ENCODE measurements at regions not wholly inside any gene's neighbourhood (a gene's known extent, or its start where the extent isn't known, plus 50 kb on each side); places are given as distances from the start of the nearest gene placed in this dataset.
"Not testable (repeated sequence)": the region's sequence is repeated elsewhere in the genome, so short reads cannot be mapped to it uniquely, and the experiment has no call there.

DNA sequence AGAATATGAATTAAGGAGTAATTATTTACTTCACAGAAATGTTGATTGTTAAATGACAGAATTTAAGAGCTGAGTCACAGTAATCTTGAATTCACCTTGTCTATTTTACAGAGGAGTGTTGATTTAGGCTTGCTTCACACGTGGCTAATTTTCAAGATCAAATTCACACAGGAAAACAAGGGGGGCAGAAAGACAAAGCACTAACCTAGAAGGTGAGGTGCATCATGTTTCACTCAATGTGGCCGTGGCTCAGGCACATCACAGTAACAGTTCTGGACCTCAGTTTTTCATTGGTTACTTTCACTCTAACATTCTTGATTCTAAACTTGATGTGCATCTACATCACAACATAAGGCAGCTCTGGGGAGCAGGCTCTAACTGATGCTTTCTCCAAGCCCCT is 69.6 kb upstream of the GNAQ start:
- Mint-ChIP-seq H3K4me3 (no peak overlapping the region), H3K27me3 (no peaks in the 10 kb centered on the region), H3K9me3 (peaks cover 0 to under 1% of the 10 kb centered on the region in 2 donors), H3K4me1 (peaks cover 38% of the 10 kb centered on the region), H3K27ac (no peak overlapping the region)
- no peak for ATAC-seq
- no peak for DNase-seq

DNA sequence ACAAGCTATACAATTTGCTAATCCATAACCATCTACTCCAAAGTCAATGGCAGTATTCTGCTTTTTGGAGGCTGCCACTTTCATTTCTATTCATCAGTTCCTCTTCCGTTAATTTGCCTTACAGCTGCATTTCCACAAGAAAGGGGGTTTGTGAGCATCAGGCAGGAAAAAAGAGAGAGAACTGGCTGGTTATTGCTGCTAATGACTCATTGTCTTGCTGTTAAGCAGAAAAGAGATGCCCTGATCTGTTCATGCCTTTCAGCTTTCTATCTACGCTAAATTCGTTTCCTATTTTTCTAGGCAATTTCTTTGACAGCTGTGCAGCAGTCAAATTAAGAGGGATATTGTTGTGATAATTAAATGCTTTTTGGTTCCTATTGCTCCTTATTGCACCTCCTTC is 65.9 kb upstream of the GNAQ start:
- Mint-ChIP-seq H3K9me3 (no peaks in the 10 kb centered on the region), H3K4me3 (no peak overlapping the region), H3K4me1 (peaks cover 12% of the 10 kb centered on the region), H3K27ac (no peak overlapping the region), H3K27me3 (no peaks in the 10 kb centered on the region)
- ATAC-seq (no peak), DNase-seq (no peak)

DNA sequence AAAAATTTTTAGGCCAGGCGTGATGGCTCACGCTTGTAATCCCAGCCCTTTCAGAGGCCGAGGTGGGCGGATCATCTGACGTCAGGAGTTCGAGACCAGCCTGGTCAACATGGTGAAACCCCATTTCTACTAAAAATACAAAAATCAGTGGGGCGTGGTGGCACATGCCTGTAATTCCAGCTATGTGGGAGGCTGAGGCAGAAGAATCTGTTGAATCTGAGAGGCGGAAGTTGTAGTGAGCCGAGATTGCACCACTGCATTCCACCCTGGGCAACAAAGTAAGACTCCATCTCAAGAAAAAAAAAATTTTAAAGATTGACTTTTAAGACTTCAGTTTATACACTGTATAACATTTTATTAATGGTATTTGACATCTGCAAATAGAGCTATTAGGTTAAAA is 60.1 kb upstream of the GNAQ start:
- Mint-ChIP-seq H3K27me3 (no peaks in the 10 kb centered on the region), H3K4me3 (no peak overlapping the region)
- no peak for ATAC-seq

DNA sequence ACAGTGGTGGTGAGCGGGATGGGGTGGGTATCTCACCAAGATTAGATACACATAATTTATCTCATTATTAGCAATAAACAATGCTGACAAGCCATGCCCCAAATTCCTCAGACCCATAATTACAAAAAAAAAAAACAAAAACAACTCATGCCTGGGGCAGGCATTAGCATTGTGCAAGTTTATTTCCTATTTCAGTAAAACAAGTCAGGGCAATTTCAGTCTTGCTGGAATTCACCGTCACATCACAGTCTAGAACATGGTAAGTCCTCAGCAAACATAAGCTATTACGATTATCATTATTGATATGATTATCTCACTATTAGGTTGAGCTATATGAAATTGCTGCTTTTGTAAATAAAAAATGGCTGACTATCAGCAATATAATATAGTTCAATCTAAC is 57.5 kb upstream of the GNAQ start:
- H3K9me3 Mint-ChIP-seq = peaks cover 5 to 7% of the 10 kb centered on the region in 2 donors
- no peak overlapping the region for H3K27ac Mint-ChIP-seq
- H3K4me1 Mint-ChIP-seq = no peaks in the 10 kb centered on the region
- DNase-seq = no peak
- no peak overlapping the region for H3K4me3 Mint-ChIP-seq
- no peak for ATAC-seq
- H3K27me3 Mint-ChIP-seq = no peaks in the 10 kb centered on the region

More for the DNA sequence above, 60.1 kb upstream of the GNAQ start:
- DNase-seq = no peak
- Mint-ChIP-seq H3K4me1 (no peaks in the 10 kb centered on the region), H3K27ac (no peak overlapping the region), H3K9me3 (peaks cover 0 to 5% of the 10 kb centered on the region in 2 donors)

DNA sequence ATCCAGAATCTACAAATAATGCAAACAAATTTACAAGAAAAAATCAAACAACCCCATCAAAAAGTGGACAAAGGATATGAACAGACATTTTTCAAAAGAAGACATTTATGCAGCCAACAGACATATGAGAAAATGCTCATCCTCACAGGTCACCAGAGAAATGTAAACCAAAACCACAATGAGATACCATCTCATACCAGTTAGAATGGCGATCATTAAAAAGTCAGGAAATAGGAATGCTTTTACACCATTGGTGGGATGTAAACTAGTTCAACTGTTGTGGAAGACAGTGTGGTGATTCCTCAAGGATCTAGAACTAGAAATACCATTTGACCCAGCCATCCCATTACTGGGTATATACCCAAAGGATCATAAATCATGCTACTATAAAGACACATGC is 56.6 kb upstream of the GNAQ start:
- not testable (repeated sequence) for H3K27ac Mint-ChIP-seq, H3K27me3 Mint-ChIP-seq, ATAC-seq, DNase-seq, H3K4me3 Mint-ChIP-seq, H3K4me1 Mint-ChIP-seq, H3K9me3 Mint-ChIP-seq

Measured in stimulated activated naive CD8-positive, alpha-beta T cell treated with anti-CD3 and anti-CD28 coated beads, Interleukin-15, amount 100 ng/mL, for 72 hours (primary cell).